GM23338 (cell line): ENCODE measurements at regions not wholly inside any gene's neighbourhood (a gene's known extent, or its start where the extent isn't known, plus 50 kb on each side); places are given as distances from the start of the nearest gene placed in this dataset.

Experiments used
- ATAC-seq: fragments of 200-7000 bp; cut with Tn5 transposase; 3 replicates; pipeline ENCODE4 v1.9.1; 2020
- DNase-seq: peaks from one replicate; pipeline ENCODE4 v3.0.0-alpha.2; 2015; ENCODE audit warnings: low spot score
- H2AFZ ChIP-seq: fragments of 200-600 bp; sonication (generic); 2 replicates; pipeline ENCODE4 v1.8.0; 2016; ENCODE audit warnings: antibody characterized with exemption, mild to moderate bottlenecking, moderate library complexity
- H3F3A ChIP-seq: fragments of 200-600 bp; sonication (generic); replicated peaks from 2 replicates; pipeline ENCODE4 v1.8.0; 2017; ENCODE audit warnings: antibody characterized with exemption, mixed run types, low read depth
- H3K27ac ChIP-seq: fragments of 200-600 bp; sonication (generic); 2 replicates; pipeline ENCODE4 v1.6.1; 2016; ENCODE audit warnings: low read depth
- H3K27me3 ChIP-seq: fragments of 200-600 bp; sonication (generic); 2 replicates; pipeline ENCODE4 v1.8.0; 2016; ENCODE audit warnings: mild to moderate bottlenecking, mixed run types, moderate library complexity; ENCODE audit not compliant: insufficient read depth
- H3K36me3 ChIP-seq: fragments of 200-600 bp; sonication (generic); 2 replicates; pipeline ENCODE4 v1.8.0; 2016; ENCODE audit warnings: mild to moderate bottlenecking; ENCODE audit not compliant: insufficient read depth
- H3K4me1 ChIP-seq: fragments of 200-600 bp; sonication (generic); 2 replicates; pipeline ENCODE4 v1.8.0; 2016; ENCODE audit warnings: mild to moderate bottlenecking, moderate library complexity; ENCODE audit not compliant: insufficient read depth
- H3K4me2 ChIP-seq: fragments of 200-600 bp; sonication (generic); 2 replicates; pipeline ENCODE4 v1.7.1; 2017; ENCODE audit warnings: mixed run types
- H3K4me3 ChIP-seq: fragments of 200-600 bp; sonication (generic); 2 replicates; pipeline ENCODE4 v1.6.1; 2016; ENCODE audit warnings: mixed run types
- H3K79me2 ChIP-seq: fragments of 200-600 bp; sonication (generic); replicated peaks from 2 replicates; pipeline ENCODE4 v1.8.0; 2017; ENCODE audit warnings: mild to moderate bottlenecking; ENCODE audit not compliant: insufficient read depth
- H3K9me2 ChIP-seq: fragments of 200-600 bp; sonication (generic); 2 replicates; pipeline ENCODE4 v1.8.0; 2017; ENCODE audit not compliant: insufficient read depth
- H4K20me1 ChIP-seq: fragments of 200-600 bp; sonication (generic); replicated peaks from 2 replicates; pipeline ENCODE4 v1.8.0; 2017; ENCODE audit warnings: mild to moderate bottlenecking; ENCODE audit not compliant: insufficient read depth
- H3K27ac Mint-ChIP-seq: 2 replicates; pipeline ENCODE4 v1.8.0; 2020; ENCODE audit warnings: inconsistent platforms, mild to moderate bottlenecking, moderate library complexity, mixed read lengths
- H3K27me3 Mint-ChIP-seq: 3 replicates; pipeline ENCODE4 v1.8.0; 2022; ENCODE audit warnings: low read depth, mild to moderate bottlenecking, moderate library complexity, mixed read lengths, inconsistent platforms; ENCODE audit not compliant: insufficient read depth, poor library complexity
- H3K36me3 Mint-ChIP-seq: 3 replicates; pipeline ENCODE4 v1.8.0; 2021; ENCODE audit warnings: low read depth, mild to moderate bottlenecking, inconsistent platforms, moderate library complexity, mixed read lengths
- H3K4me1 Mint-ChIP-seq: 3 replicates; pipeline ENCODE4 v1.8.0; 2020; ENCODE audit warnings: mild to moderate bottlenecking, inconsistent platforms, mixed read lengths
- H3K4me3 Mint-ChIP-seq: 3 replicates; pipeline ENCODE4 v1.8.0; 2021; ENCODE audit warnings: moderate library complexity, mild to moderate bottlenecking, inconsistent platforms, mixed read lengths
- H3K9me3 Mint-ChIP-seq: 3 replicates; pipeline ENCODE4 v1.8.0; 2020; ENCODE audit warnings: moderate library complexity, mild to moderate bottlenecking, inconsistent platforms, mixed read lengths
- CREB1 ChIP-seq: fragments of 250-450 bp; sonication (Bioruptor Pico); IDR thresholded peaks from 2 replicates; pipeline ENCODE4 v1.5.0; 2020; ENCODE audit warnings: low read depth, mild to moderate bottlenecking, moderate library complexity
- EZH2 ChIP-seq: fragments of 200-600 bp; sonication (generic); IDR thresholded peaks from one replicate; pipeline ENCODE4 v1.8.0; 2017; ENCODE audit warnings: antibody characterized with exemption, mild to moderate bottlenecking, low read depth; ENCODE audit not compliant: unreplicated experiment
- EZH2phosphoT487 ChIP-seq: fragments of 200-600 bp; sonication (generic); IDR thresholded peaks from one replicate; pipeline ENCODE4 v1.8.1; 2018; ENCODE audit warnings: antibody characterized with exemption; ENCODE audit not compliant: unreplicated experiment
- JUNB ChIP-seq: IDR thresholded peaks from one replicate; pipeline ENCODE4 v1.6.1; 2016; ENCODE audit warnings: antibody characterized with exemption; ENCODE audit not compliant: unreplicated experiment
- NANOG ChIP-seq: IDR thresholded peaks from 2 replicates; pipeline ENCODE4 v1.6.1; 2016; ENCODE audit warnings: antibody characterized with exemption, borderline replicate concordance
- POLR2AphosphoS5 ChIP-seq: IDR thresholded peaks from 2 replicates; pipeline ENCODE4 v1.6.1; 2016; ENCODE audit warnings: antibody characterized with exemption, low read depth
- STAT1 ChIP-seq: IDR thresholded peaks from one replicate; pipeline ENCODE4 v1.6.1; 2016; ENCODE audit warnings: antibody characterized with exemption; ENCODE audit not compliant: unreplicated experiment
- ZNF114 ChIP-seq: fragments of 250-450 bp; sonication (Bioruptor Pico); IDR thresholded peaks from 2 replicates; pipeline ENCODE4 v1.5.0; 2020; ENCODE audit warnings: mild to moderate bottlenecking, moderate library complexity
- ZNF331 ChIP-seq: fragments of 250-450 bp; sonication (Bioruptor Pico); IDR thresholded peaks from 2 replicates; pipeline ENCODE4 v1.5.0; 2020; ENCODE audit warnings: low read depth, mild to moderate bottlenecking, moderate library complexity
- TF ChIP-seq, protein P1 (sequence below): IDR thresholded peaks from 2 replicates; pipeline ENCODE4 v1.6.1; 2016; ENCODE audit warnings: antibody characterized with exemption
- TF ChIP-seq, protein P2 (sequence below): fragments of 250-450 bp; sonication (Bioruptor Pico); IDR thresholded peaks from 2 replicates; pipeline ENCODE4 v1.5.0; 2020; ENCODE audit warnings: mild to moderate bottlenecking, moderate library complexity
- TF ChIP-seq, protein P3 (sequence below): IDR thresholded peaks from one replicate; pipeline ENCODE4 v1.6.1; 2018; ENCODE audit warnings: antibody characterized with exemption; ENCODE audit not compliant: unreplicated experiment

DNA sequence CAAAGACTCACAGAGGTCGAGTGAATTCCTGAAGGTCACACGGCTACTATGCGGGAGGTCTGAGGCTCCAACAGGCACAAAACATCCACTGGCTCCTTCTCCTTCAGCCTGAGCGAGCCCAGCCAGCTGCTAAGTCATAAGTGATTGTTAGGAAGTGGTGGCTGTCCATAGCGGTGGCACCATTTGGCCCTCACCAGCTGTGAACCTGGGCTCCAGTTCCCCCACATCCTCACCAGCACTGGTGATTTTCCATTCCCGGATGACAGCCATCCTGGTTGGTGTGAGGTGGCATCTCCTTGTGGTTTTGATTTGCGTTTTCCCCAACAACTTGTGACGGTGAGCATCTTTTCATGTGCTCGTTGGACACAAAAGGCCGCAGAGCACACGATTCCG is 302.8 kb downstream of the FOXL1 start:
- H3K79me2 ChIP-seq: no peaks in the 10 kb centered on the region
- H3K27ac ChIP-seq: no peak overlapping the region
- H3K36me3 ChIP-seq: no peaks in the 10 kb centered on the region
- Mint-ChIP-seq H3K9me3 (no peaks in the 10 kb centered on the region), H3K36me3 (no peaks in the 10 kb centered on the region), H3K4me3 (no peak overlapping the region), H3K4me1 (peaks cover 15% of the 10 kb centered on the region; the same call in 2 of the 3 replicates), H3K27me3 (peaks cover 9% of the 10 kb centered on the region), H3K27ac (no peak overlapping the region)
- H2AFZ ChIP-seq: no peak overlapping the region
- no peaks in the 10 kb centered on the region for H4K20me1 ChIP-seq
- no peak overlapping the region for H3K4me3 ChIP-seq
- DNase-seq (no peak), ATAC-seq (no peak)
- H3K9me2 ChIP-seq: no peaks in the 10 kb centered on the region
- H3K4me2 ChIP-seq: no peak overlapping the region
- H3K27me3 ChIP-seq: no peaks in the 10 kb centered on the region
- H3F3A ChIP-seq: no peaks in the 10 kb centered on the region
- TF ChIP-seq NANOG (no peak), CREB1 (CRISPR knock-in tag) (no peak), POLR2AphosphoS5 (no peak), EZH2phosphoT487 (no peak), JUNB (no peak)
- H3K4me1 ChIP-seq: no peaks in the 10 kb centered on the region

DNA sequence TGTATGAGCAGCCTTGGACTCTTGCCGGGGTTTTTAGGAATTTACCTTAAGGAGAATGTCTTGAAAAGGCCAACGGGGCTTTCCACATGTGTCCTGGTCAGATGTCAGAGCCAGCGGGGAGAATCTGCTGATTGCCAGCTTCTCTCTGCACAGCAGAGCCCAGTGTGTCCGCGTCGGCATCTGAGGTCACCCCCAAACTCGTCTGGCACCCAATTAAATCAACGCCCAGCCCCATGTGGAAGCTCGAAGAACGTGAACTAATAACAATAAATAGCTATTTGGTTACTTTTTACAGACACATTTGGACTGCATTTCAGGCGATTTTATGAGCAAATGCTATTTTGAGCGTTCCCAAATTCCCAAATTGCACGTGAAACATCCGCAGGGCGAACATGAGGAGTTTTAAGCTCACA is 303.5 kb downstream of the FOXL1 start:
- H3K4me3 ChIP-seq: no peak overlapping the region
- H3K4me1 ChIP-seq: no peaks in the 10 kb centered on the region
- no peaks in the 10 kb centered on the region for H4K20me1 ChIP-seq
- H3K27me3 ChIP-seq: no peaks in the 10 kb centered on the region
- H3K4me2 ChIP-seq: no peak overlapping the region
- no peak overlapping the region for H3K27ac ChIP-seq
- Mint-ChIP-seq H3K36me3 (no peaks in the 10 kb centered on the region), H3K4me1 (peaks cover 15% of the 10 kb centered on the region; the same call in 2 of the 3 replicates), H3K27me3 (peaks cover 9% of the 10 kb centered on the region), H3K9me3 (no peaks in the 10 kb centered on the region), H3K27ac (no peak overlapping the region), H3K4me3 (no peak overlapping the region)
- H3K36me3 ChIP-seq: no peaks in the 10 kb centered on the region
- no peaks in the 10 kb centered on the region for H3F3A ChIP-seq
- no peaks in the 10 kb centered on the region for H3K9me2 ChIP-seq
- ATAC-seq (no peak), DNase-seq (no peak)
- no peaks in the 10 kb centered on the region for H3K79me2 ChIP-seq
- H2AFZ ChIP-seq: no peak overlapping the region
- TF ChIP-seq EZH2 (no peak), ZNF331 (CRISPR knock-in tag) (no peak), POLR2AphosphoS5 (no peak), JUNB (no peak), ZNF114 (CRISPR knock-in tag) (no peak), CREB1 (CRISPR knock-in tag) (no peak), EZH2phosphoT487 (no peak), STAT1 (no peak), NANOG (no peak)
- TF ChIP-seq, protein P1, sequence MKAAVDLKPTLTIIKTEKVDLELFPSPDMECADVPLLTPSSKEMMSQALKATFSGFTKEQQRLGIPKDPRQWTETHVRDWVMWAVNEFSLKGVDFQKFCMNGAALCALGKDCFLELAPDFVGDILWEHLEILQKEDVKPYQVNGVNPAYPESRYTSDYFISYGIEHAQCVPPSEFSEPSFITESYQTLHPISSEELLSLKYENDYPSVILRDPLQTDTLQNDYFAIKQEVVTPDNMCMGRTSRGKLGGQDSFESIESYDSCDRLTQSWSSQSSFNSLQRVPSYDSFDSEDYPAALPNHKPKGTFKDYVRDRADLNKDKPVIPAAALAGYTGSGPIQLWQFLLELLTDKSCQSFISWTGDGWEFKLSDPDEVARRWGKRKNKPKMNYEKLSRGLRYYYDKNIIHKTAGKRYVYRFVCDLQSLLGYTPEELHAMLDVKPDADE: no peak
- TF ChIP-seq, protein P2, sequence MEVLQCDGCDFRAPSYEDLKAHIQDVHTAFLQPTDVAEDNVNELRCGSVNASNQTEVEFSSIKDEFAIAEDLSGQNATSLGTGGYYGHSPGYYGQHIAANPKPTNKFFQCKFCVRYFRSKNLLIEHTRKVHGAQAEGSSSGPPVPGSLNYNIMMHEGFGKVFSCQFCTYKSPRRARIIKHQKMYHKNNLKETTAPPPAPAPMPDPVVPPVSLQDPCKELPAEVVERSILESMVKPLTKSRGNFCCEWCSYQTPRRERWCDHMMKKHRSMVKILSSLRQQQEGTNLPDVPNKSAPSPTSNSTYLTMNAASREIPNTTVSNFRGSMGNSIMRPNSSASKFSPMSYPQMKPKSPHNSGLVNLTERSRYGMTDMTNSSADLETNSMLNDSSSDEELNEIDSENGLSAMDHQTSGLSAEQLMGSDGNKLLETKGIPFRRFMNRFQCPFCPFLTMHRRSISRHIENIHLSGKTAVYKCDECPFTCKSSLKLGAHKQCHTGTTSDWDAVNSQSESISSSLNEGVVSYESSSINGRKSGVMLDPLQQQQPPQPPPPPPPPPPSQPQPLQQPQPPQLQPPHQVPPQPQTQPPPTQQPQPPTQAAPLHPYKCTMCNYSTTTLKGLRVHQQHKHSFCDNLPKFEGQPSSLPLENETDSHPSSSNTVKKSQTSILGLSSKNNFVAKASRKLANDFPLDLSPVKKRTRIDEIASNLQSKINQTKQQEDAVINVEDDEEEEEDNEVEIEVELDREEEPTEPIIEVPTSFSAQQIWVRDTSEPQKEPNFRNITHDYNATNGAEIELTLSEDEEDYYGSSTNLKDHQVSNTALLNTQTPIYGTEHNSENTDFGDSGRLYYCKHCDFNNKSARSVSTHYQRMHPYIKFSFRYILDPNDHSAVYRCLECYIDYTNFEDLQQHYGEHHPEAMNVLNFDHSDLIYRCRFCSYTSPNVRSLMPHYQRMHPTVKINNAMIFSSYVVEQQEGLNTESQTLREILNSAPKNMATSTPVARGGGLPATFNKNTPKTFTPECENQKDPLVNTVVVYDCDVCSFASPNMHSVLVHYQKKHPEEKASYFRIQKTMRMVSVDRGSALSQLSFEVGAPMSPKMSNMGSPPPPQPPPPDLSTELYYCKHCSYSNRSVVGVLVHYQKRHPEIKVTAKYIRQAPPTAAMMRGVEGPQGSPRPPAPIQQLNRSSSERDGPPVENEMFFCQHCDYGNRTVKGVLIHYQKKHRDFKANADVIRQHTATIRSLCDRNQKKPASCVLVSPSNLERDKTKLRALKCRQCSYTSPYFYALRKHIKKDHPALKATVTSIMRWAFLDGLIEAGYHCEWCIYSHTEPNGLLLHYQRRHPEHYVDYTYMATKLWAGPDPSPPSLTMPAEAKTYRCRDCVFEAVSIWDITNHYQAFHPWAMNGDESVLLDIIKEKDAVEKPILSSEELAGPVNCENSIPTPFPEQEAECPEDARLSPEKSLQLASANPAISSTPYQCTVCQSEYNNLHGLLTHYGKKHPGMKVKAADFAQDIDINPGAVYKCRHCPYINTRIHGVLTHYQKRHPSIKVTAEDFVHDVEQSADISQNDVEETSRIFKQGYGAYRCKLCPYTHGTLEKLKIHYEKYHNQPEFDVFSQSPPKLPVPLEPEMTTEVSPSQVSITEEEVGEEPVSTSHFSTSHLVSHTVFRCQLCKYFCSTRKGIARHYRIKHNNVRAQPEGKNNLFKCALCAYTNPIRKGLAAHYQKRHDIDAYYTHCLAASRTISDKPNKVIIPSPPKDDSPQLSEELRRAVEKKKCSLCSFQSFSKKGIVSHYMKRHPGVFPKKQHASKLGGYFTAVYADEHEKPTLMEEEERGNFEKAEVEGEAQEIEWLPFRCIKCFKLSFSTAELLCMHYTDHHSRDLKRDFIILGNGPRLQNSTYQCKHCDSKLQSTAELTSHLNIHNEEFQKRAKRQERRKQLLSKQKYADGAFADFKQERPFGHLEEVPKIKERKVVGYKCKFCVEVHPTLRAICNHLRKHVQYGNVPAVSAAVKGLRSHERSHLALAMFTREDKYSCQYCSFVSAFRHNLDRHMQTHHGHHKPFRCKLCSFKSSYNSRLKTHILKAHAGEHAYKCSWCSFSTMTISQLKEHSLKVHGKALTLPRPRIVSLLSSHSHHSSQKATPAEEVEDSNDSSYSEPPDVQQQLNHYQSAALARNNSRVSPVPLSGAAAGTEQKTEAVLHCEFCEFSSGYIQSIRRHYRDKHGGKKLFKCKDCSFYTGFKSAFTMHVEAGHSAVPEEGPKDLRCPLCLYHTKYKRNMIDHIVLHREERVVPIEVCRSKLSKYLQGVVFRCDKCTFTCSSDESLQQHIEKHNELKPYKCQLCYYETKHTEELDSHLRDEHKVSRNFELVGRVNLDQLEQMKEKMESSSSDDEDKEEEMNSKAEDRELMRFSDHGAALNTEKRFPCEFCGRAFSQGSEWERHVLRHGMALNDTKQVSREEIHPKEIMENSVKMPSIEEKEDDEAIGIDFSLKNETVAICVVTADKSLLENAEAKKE (CRISPR knock-in tag): no peak
- TF ChIP-seq, protein P3, sequence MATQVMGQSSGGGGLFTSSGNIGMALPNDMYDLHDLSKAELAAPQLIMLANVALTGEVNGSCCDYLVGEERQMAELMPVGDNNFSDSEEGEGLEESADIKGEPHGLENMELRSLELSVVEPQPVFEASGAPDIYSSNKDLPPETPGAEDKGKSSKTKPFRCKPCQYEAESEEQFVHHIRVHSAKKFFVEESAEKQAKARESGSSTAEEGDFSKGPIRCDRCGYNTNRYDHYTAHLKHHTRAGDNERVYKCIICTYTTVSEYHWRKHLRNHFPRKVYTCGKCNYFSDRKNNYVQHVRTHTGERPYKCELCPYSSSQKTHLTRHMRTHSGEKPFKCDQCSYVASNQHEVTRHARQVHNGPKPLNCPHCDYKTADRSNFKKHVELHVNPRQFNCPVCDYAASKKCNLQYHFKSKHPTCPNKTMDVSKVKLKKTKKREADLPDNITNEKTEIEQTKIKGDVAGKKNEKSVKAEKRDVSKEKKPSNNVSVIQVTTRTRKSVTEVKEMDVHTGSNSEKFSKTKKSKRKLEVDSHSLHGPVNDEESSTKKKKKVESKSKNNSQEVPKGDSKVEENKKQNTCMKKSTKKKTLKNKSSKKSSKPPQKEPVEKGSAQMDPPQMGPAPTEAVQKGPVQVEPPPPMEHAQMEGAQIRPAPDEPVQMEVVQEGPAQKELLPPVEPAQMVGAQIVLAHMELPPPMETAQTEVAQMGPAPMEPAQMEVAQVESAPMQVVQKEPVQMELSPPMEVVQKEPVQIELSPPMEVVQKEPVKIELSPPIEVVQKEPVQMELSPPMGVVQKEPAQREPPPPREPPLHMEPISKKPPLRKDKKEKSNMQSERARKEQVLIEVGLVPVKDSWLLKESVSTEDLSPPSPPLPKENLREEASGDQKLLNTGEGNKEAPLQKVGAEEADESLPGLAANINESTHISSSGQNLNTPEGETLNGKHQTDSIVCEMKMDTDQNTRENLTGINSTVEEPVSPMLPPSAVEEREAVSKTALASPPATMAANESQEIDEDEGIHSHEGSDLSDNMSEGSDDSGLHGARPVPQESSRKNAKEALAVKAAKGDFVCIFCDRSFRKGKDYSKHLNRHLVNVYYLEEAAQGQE: no peak
